ENCODE measurements at regions not wholly inside any gene's neighbourhood (a gene's known extent, or its start where the extent isn't known, plus 50 kb on each side); places are given as distances from the start of the nearest gene placed in this dataset.

DNA sequence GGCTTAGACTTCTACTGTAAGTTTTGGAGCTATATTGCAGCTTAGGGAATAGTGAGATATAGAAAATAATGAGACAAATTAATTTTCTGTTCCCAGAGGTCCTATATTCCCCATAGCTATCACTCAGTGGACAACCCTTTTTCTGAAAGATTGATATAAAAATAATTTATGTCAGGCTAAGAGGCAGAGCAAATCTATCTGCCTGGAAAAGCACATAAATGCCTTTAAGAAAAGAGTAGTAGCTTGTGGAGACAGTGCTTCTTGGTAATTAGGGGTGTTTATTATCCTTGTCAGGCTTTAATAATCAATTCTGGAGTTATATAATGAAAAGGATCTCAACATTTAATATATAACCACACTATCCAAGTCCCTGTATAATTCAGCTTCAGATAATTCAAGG lies 1162.8 kb upstream of the PCDH20 start:
- Histone ChIP-seq H3K4me1 (ENCODE audit: control insufficient read depth, insufficient read depth, low read length) (no peaks in the 10 kb centered on the region), H3K36me3 (ENCODE audit: control insufficient read depth, insufficient read depth, low read length) (no peaks in the 10 kb centered on the region), H3K27me3 (ENCODE audit: control insufficient read depth, insufficient read depth, low read length) (no peaks in the 10 kb centered on the region), H3K27ac (ENCODE audit: low read depth, low read length) (no peak overlapping the region), H3K9ac (ENCODE audit: low read length) (no peak overlapping the region), H3K9me3 (ENCODE audit: control insufficient read depth, insufficient read depth, low read depth, low read length) (no peaks in the 10 kb centered on the region), H3K4me3 (ENCODE audit: low read depth, low read length) (no peak overlapping the region)

DNA sequence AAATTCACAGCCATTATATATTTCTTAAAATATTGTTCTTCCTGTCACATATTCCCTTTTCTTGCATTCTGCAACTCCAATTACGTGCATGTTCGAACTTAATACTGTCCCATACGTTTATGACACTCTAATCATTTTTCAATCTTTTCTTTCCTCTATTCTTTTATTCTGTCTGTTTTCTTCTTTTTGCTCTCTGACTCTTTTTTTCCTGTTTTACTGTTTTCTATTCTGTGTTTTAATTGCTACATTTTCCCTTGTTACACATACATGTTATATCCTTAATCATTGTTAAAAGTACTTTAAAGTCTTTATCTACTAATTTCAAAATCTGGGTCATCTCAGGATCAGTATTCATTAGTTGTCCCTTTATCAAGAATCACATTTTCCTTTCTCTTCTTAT lies 1149.1 kb upstream of the PCDH20 start:
- Histone ChIP-seq H3K36me3 (ENCODE audit: control insufficient read depth, insufficient read depth, low read length) (no peaks in the 10 kb centered on the region), H3K27ac (ENCODE audit: low read depth, low read length) (no peak overlapping the region), H3K4me3 (ENCODE audit: low read depth, low read length) (no peak overlapping the region), H3K27me3 (ENCODE audit: control insufficient read depth, insufficient read depth, low read length) (no peaks in the 10 kb centered on the region), H3K4me1 (ENCODE audit: control insufficient read depth, insufficient read depth, low read length) (no peaks in the 10 kb centered on the region), H3K9ac (ENCODE audit: low read length) (no peak overlapping the region), H3K9me3 (ENCODE audit: control insufficient read depth, insufficient read depth, low read depth, low read length) (no peaks in the 10 kb centered on the region)

DNA sequence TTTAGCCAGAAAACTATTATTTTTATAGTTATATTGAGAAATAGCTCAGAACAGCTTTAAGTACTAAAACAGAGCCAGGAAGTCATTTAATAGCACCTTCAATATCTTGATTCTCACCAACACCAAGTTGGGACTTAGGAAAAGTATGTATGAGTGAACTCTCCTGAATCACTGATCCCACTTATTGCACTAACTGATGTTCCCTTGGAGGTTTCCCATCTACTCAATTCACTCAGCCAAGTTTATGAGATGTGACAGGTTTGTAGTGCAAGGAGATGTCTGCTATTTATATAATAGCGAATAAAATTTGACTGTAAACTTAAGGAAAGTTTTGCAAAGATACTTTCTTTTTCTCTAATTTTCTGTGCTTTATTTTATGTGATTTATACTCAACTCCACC lies 1147.6 kb upstream of the PCDH20 start:
- no peaks in the 10 kb centered on the region for H3K9me3 ChIP-seq (ENCODE audit: control insufficient read depth, insufficient read depth, low read depth, low read length)
- no peaks in the 10 kb centered on the region for H3K36me3 ChIP-seq (ENCODE audit: control insufficient read depth, insufficient read depth, low read length)
- no peaks in the 10 kb centered on the region for H3K27me3 ChIP-seq (ENCODE audit: control insufficient read depth, insufficient read depth, low read length)
- no peak overlapping the region for H3K4me3 ChIP-seq (ENCODE audit: low read depth, low read length)
- no peaks in the 10 kb centered on the region for H3K4me1 ChIP-seq (ENCODE audit: control insufficient read depth, insufficient read depth, low read length)
- no peak overlapping the region for H3K27ac ChIP-seq (ENCODE audit: low read depth, low read length)
- H3K9ac ChIP-seq (ENCODE audit: low read length) = no peak overlapping the region

DNA sequence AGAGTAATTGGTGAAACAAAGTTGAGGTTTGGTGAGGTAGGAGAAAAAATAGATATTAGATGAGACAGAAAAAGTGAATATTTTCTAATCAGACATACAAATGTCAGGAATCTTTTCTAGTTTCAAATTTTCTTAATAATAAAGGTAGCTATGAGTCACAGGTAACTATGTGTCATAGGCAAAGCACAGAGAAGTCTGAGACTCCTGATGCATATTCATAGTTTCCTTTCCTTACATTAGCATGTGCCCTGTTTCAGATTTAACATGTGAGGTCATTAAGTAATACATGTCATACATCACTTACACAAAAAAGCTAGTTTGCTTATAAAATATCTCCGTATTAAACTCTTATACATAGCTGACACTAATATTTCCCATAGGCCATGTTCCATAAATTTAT lies 1141.3 kb upstream of the PCDH20 start:
- Histone ChIP-seq H3K36me3 (ENCODE audit: control insufficient read depth, insufficient read depth, low read length) (no peaks in the 10 kb centered on the region), H3K4me1 (ENCODE audit: control insufficient read depth, insufficient read depth, low read length) (no peaks in the 10 kb centered on the region), H3K27me3 (ENCODE audit: control insufficient read depth, insufficient read depth, low read length) (no peaks in the 10 kb centered on the region), H3K9me3 (ENCODE audit: control insufficient read depth, insufficient read depth, low read depth, low read length) (0 out of 2 replicates have a peak, but pooled peaks cover 2% of the 10 kb centered on the region), H3K27ac (ENCODE audit: low read depth, low read length) (no peak overlapping the region), H3K9ac (ENCODE audit: low read length) (no peak overlapping the region), H3K4me3 (ENCODE audit: low read depth, low read length) (no peak overlapping the region)

DNA sequence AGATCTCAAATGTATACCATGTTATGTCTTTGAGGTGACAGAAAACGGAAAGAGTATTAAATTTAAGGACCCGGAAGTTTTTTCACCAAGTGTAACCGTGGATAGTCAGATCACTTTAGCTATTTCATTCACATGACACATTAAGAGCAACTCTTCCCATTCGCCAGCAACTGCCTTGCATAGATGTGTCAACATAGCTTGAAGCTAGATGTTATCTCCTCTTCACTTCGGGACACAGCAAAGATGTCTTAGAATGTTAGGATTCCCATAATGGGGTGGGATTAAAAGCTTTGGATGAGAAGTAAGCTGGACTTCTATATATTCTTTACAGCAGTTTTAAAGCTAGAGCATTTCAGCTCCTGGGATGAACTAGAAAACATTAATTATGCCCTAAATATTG lies 1135.9 kb upstream of the PCDH20 start:
- Histone ChIP-seq H3K36me3 (ENCODE audit: control insufficient read depth, insufficient read depth, low read length) (no peaks in the 10 kb centered on the region), H3K27ac (ENCODE audit: low read depth, low read length) (no peak overlapping the region), H3K9ac (ENCODE audit: low read length) (no peak overlapping the region), H3K4me3 (ENCODE audit: low read depth, low read length) (no peak overlapping the region), H3K9me3 (ENCODE audit: control insufficient read depth, insufficient read depth, low read depth, low read length) (0 out of 2 replicates have a peak, but pooled peaks cover 2% of the 10 kb centered on the region), H3K4me1 (ENCODE audit: control insufficient read depth, insufficient read depth, low read length) (no peaks in the 10 kb centered on the region), H3K27me3 (ENCODE audit: control insufficient read depth, insufficient read depth, low read length) (no peaks in the 10 kb centered on the region)

DNA sequence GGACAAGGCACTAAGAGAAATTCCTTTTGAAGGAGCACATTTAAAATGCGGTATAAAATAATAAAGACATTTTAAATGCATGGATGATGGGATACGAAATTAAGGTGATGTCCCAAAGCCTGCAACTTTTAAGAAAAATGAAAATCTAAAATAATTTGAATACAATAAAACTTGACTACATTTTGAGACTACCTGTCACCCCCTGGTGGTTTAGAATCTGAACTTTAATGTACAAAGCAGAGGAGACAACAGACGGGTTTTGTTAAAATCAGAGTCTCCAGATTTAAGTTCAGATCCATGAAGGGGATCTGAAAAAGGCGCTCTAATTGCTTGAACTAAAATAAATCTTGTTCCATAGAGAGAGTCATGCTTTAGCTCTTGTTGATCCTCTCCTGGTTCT lies 1129.3 kb upstream of the PCDH20 start:
- no peak overlapping the region for H3K9ac ChIP-seq (ENCODE audit: low read length)
- H3K27ac ChIP-seq (ENCODE audit: low read depth, low read length) = no peak overlapping the region
- H3K4me3 ChIP-seq (ENCODE audit: low read depth, low read length) = no peak overlapping the region
- no peaks in the 10 kb centered on the region for H3K9me3 ChIP-seq (ENCODE audit: control insufficient read depth, insufficient read depth, low read depth, low read length)
- no peaks in the 10 kb centered on the region for H3K27me3 ChIP-seq (ENCODE audit: control insufficient read depth, insufficient read depth, low read length)
- no peaks in the 10 kb centered on the region for H3K36me3 ChIP-seq (ENCODE audit: control insufficient read depth, insufficient read depth, low read length)
- H3K4me1 ChIP-seq (ENCODE audit: control insufficient read depth, insufficient read depth, low read length) = no peaks in the 10 kb centered on the region

DNA sequence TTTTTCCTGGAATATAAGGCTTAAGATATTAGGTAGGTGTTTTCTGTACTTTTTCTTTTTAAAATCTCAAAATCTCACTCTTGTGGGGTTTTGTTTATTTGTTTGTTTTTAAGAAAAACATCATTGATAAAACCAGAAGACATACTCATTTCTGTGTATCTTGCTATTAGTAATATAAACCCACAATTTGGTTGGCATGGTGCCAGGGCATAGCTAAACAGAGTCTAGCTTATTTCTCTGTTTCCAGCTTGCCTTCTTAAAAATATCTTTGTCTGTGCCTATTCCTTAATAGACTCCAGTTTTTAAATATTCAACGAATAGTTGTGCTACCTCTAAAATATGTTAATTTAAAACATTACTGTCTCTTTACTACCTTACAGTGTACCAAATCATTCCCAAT lies 1121.9 kb upstream of the PCDH20 start:
- Histone ChIP-seq H3K4me3 (ENCODE audit: low read depth, low read length) (no peak overlapping the region), H3K36me3 (ENCODE audit: control insufficient read depth, insufficient read depth, low read length) (no peaks in the 10 kb centered on the region), H3K9me3 (ENCODE audit: control insufficient read depth, insufficient read depth, low read depth, low read length) (no peaks in the 10 kb centered on the region), H3K4me1 (ENCODE audit: control insufficient read depth, insufficient read depth, low read length) (no peaks in the 10 kb centered on the region), H3K27ac (ENCODE audit: low read depth, low read length) (no peak overlapping the region), H3K27me3 (ENCODE audit: control insufficient read depth, insufficient read depth, low read length) (no peaks in the 10 kb centered on the region), H3K9ac (ENCODE audit: low read length) (no peak overlapping the region)

DNA sequence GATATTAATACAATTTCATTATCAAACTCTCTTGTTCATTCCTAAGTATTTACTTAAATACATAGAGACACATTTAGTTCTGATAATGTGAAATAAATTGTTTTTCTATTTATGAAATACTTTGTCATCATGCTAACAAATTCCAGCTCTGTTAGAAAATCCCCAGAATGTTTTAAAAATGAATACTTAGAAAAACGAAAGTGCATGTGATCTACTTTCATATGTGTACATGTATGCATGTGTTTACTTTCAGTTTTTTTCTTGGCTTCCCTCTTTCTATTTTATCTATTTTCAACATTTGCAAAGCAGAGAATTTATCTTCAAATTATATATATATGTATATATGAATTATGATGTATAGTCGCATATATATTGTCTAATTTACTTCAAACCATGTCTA lies 1110.0 kb upstream of the PCDH20 start:
- Histone ChIP-seq H3K9ac (ENCODE audit: low read length) (no peak overlapping the region), H3K9me3 (ENCODE audit: control insufficient read depth, insufficient read depth, low read depth, low read length) (no peaks in the 10 kb centered on the region), H3K4me3 (ENCODE audit: low read depth, low read length) (no peak overlapping the region), H3K27me3 (ENCODE audit: control insufficient read depth, insufficient read depth, low read length) (no peaks in the 10 kb centered on the region), H3K4me1 (ENCODE audit: control insufficient read depth, insufficient read depth, low read length) (no peaks in the 10 kb centered on the region), H3K36me3 (ENCODE audit: control insufficient read depth, insufficient read depth, low read length) (no peaks in the 10 kb centered on the region), H3K27ac (ENCODE audit: low read depth, low read length) (no peak overlapping the region)

DNA sequence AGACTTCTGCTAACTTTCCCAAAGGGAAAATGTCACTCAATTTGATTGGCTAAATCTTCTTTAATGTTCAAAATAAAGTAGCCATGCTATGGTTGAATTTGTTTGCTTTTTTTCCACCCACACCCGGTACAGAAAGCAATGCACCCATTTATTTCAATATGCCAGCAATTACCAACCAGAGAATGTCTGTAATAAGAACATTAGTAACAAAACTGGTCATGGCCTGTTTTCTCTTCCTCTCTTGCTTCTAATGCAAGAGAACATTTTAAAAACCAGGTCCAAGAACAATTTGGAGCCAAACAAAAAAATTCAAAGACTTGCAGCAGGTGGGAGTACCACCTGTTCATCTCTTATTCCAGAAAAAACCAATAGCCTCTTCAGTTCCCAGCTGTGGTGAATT lies 1108.8 kb upstream of the PCDH20 start:
- Histone ChIP-seq H3K27me3 (ENCODE audit: control insufficient read depth, insufficient read depth, low read length) (no peaks in the 10 kb centered on the region), H3K4me3 (ENCODE audit: low read depth, low read length) (no peak overlapping the region), H3K9me3 (ENCODE audit: control insufficient read depth, insufficient read depth, low read depth, low read length) (no peaks in the 10 kb centered on the region), H3K9ac (ENCODE audit: low read length) (no peak overlapping the region), H3K36me3 (ENCODE audit: control insufficient read depth, insufficient read depth, low read length) (no peaks in the 10 kb centered on the region), H3K27ac (ENCODE audit: low read depth, low read length) (no peak overlapping the region), H3K4me1 (ENCODE audit: control insufficient read depth, insufficient read depth, low read length) (no peaks in the 10 kb centered on the region)

DNA sequence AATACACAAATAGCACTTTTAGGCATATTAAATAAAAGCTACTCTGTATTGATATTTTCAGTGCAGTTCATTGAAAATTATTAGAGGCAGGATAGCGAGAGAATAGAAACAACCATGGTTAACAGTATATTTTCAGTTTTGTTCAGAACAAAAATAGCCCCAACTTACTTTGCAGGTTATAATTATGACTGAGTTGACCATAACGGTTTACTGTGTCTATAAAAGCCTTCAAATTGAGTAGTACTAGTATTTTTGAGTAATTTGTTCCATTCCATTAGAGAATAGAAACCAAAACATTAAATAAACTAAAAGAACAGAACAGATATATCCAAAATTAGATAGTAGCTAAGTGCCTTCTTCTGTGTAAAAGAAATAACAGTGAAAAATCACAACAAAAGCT lies 1108.4 kb upstream of the PCDH20 start:
- no peak overlapping the region for H3K27ac ChIP-seq (ENCODE audit: low read depth, low read length)

DNA sequence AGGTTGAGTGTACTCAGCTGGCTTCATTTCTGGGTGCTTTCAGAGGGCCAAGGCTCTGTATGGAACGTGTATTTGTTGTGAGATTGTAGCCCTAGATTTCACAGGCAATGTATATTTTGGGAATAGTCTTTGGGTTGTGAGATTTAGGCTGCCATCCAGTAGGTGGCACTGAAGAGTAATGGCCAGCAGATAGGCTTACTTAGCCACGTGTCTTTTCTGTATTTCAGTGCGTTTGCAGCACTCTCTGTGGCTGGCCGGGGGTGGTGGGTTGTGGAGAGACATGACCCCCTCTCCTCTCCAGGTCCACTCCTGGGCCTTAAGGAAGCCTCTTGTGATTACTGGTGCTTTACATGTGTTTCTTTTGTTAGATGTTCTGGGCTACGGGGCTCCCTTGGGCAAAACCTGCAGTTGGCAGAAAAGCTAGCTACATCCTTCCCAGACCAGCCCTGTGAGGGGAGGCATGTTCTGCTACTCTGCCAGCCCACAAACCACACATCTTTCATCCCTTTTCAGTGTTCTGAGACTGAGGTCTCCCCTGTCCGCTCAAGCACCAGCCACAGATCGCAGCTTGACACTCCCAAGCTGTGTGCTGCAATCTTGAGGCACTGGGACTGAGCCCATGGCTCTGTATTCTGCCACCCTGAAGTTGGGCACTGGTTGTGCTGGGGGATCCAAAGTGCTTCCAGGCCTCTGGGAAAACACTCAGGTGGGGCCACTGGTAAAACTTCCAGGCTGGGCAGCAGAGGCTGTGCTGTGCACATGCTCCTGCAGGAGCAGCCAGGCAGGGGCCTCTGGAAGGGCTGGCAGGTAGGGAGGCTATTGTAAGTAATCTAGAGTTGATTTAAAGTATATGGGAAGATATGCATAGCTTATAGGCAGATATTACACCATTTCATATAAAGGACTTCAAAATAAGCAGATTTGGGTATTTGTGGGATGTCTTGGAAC lies 1096.8 kb upstream of the PCDH20 start:
- H3K4me1 ChIP-seq (ENCODE audit: control insufficient read depth, insufficient read depth, low read length) = peaks cover 33% of the 10 kb centered on the region
- H3K36me3 ChIP-seq (ENCODE audit: control insufficient read depth, insufficient read depth, low read length) = no peaks in the 10 kb centered on the region
- no peak overlapping the region for H3K9ac ChIP-seq (ENCODE audit: low read length)
- no peaks in the 10 kb centered on the region for H3K27me3 ChIP-seq (ENCODE audit: control insufficient read depth, insufficient read depth, low read length)
- no peak overlapping the region for H3K4me3 ChIP-seq (ENCODE audit: low read depth, low read length)
- no peaks in the 10 kb centered on the region for H3K9me3 ChIP-seq (ENCODE audit: control insufficient read depth, insufficient read depth, low read depth, low read length)
- H3K27ac ChIP-seq (ENCODE audit: low read depth, low read length) = 0 out of 2 replicates have a peak overlapping the region, but pooled peaks have one; percentile 17

More for the DNA sequence above, 1108.4 kb upstream of the PCDH20 start:
- Histone ChIP-seq H3K9me3 (ENCODE audit: control insufficient read depth, insufficient read depth, low read depth, low read length) (no peaks in the 10 kb centered on the region), H3K9ac (ENCODE audit: low read length) (no peak overlapping the region), H3K4me1 (ENCODE audit: control insufficient read depth, insufficient read depth, low read length) (no peaks in the 10 kb centered on the region), H3K36me3 (ENCODE audit: control insufficient read depth, insufficient read depth, low read length) (no peaks in the 10 kb centered on the region), H3K27me3 (ENCODE audit: control insufficient read depth, insufficient read depth, low read length) (no peaks in the 10 kb centered on the region), H3K4me3 (ENCODE audit: low read depth, low read length) (no peak overlapping the region)
